ENCODE measurements at regions not wholly inside any gene's neighbourhood (a gene's known extent, or its start where the extent isn't known, plus 50 kb on each side); places are given as distances from the start of the nearest gene placed in this dataset.

- DNase-seq (ENCODE audit: low read depth, low spot score), result no peak
- no peak overlapping the region for H3K4me3 ChIP-seq (ENCODE audit: low read length)
Observed at GRCh38 chr6:54771968-54772367, 74.6 kb upstream of the FAM83B start.

GRCh38 chr6:54772610-54773009 is 74.0 kb upstream of the FAM83B start:
- no peak overlapping the region for H3K4me3 ChIP-seq (ENCODE audit: low read length)
- no peak for DNase-seq (ENCODE audit: low read depth, low spot score)

DNA sequence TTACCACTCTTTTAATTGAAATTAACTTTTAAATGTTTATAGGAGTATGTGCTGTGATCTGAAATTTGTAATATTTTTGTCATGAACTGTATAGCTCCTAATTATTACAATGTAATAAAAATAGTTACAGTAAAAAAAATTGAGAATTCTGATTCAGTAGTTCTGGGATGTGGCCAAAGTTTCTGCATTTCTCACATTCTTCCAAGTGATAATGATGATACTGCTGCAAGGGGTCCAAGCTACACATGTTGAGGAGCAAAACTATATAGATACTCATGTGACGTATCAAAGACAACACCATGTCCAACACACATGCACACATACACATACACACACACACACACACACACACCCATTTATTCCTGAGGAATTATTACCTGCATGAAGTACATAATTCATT is 71.0 kb upstream of the FAM83B start:
- DNase-seq (ENCODE audit: low read depth, low spot score), result no peak
- no peak overlapping the region for H3K4me3 ChIP-seq (ENCODE audit: low read length)

GRCh38 chr6:54776891-54777290 is 69.7 kb upstream of the FAM83B start:
- no peak overlapping the region for H3K4me3 ChIP-seq (ENCODE audit: low read length)
- no peak for DNase-seq (ENCODE audit: low read depth, low spot score)

- no peak for DNase-seq (ENCODE audit: low read depth, low spot score)
- no peak overlapping the region for H3K4me3 ChIP-seq (ENCODE audit: low read length)
Observed at GRCh38 chr6:54778731-54779130, 67.8 kb upstream of the FAM83B start.

GRCh38 chr6:54784011-54784410 is 62.6 kb upstream of the FAM83B start:
- no peak for DNase-seq (ENCODE audit: low read depth, low spot score)
- no peak overlapping the region for H3K4me3 ChIP-seq (ENCODE audit: low read length)

DNA sequence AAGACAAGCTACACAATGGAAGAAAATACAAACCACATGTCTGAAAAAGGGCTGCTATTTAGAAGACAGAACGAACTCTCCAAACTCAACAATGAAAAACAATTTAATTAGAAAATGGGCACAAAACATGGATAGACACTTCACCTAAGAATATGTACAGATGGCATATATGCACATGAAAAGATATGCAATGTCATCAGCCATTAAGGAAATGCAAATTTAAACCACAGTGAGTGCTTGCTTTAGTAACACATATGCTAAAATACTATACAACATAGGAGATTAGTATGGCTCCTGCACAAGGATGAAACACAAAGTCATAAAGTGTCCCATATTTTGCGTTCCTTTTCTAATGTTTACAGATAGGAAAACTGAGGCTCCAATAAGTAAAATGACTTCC is 60.4 kb upstream of the FAM83B start:
- DNase-seq (ENCODE audit: low read depth, low spot score), result no peak
- H3K4me3 ChIP-seq (ENCODE audit: low read length), result no peak overlapping the region

- H3K4me3 ChIP-seq (ENCODE audit: low read length), result no peak overlapping the region
- DNase-seq (ENCODE audit: low read depth, low spot score), result no peak
Observed at GRCh38 chr6:54787825-54788224, 58.7 kb upstream of the FAM83B start.

Measured in Jurkat, Clone E6-1 (cell line).